ENCODE measurements at regions not wholly inside any gene's neighbourhood (a gene's known extent, or its start where the extent isn't known, plus 50 kb on each side); places are given as distances from the start of the nearest gene placed in this dataset.

DNA sequence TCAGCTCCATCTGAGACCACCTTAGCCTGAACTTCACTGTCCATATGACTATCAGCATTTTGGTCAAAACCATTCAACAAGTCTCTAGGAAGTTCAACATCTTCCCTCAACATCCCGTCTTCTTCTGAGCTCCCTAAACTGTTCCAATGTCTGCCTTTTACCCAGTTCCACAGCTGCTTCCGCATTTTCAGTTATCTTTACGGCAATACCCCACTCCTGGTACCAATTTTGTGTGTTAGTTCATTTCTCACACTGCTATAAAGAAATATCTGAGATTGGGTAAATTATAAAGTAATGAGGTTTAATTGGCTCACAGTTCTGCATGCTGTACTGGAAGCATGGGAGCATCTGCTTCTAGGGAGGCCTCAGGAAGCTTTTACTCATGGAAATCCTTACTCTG lies 771.2 kb downstream of the SLITRK6 start:
- Histone ChIP-seq H3K79me2 (ENCODE audit: low read depth) (no peaks in the 10 kb centered on the region), H3K27ac (no peak overlapping the region), H3K4me3 (no peak overlapping the region), H2AFZ (no peak overlapping the region), H4K20me1 (ENCODE audit: insufficient read depth) (no peaks in the 10 kb centered on the region), H3K36me3 (ENCODE audit: low read depth) (no peaks in the 10 kb centered on the region), H3K27me3 (ENCODE audit: insufficient read depth, low read depth) (no peaks in the 10 kb centered on the region), H3K4me2 (no peak overlapping the region), H3K9me2 (ENCODE audit: insufficient read depth) (0 out of 2 replicates have a peak, but pooled peaks cover 2% of the 10 kb centered on the region), H3F3A (ENCODE audit: insufficient read depth, low read depth) (no peaks in the 10 kb centered on the region), H3K4me1 (replicated peaks; ENCODE audit: insufficient read depth) (no peaks in the 10 kb centered on the region), H3K9me3 (ENCODE audit: insufficient read depth, low read depth) (no peaks in the 10 kb centered on the region)
- DNase-seq, result no peak
- POLR2A ChIA-PET (ENCODE audit: unreplicated experiment), result no interaction called here
- CTCF ChIA-PET, result no interaction called here
- intact Hi-C loops (cut with micrococcal nuclease; ENCODE audit: unreplicated experiment), result no loop called here
- no TSS peak for BruUV-seq (replicated peaks)
- no peak for TF ChIP-seq CTCF (conservative IDR thresholded peaks at IDR 0.05)

DNA sequence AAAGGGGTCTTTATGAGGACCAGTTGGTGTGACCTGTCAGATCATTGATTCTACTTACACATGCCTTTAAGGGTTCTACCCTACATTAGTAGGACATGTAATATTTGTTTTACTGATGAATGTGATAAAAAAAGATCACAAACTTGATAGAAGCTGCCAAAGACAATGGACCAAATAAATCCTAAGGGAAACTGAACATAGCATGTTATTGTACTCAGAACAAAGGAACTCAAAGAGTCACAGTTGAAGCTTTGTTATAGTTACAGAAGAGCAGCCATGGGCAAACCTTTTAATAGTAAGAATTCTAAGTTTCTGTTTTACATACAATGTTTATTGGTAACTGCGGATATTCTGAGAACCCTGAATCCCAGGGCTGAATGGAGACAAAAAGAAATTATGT lies 780.1 kb downstream of the SLITRK6 start:
- DNase-seq, result no peak
- no TSS peak for BruUV-seq (replicated peaks)
- Histone ChIP-seq H3K27me3 (ENCODE audit: insufficient read depth, low read depth) (no peaks in the 10 kb centered on the region), H3K36me3 (ENCODE audit: low read depth) (no peaks in the 10 kb centered on the region), H3K9me2 (ENCODE audit: insufficient read depth) (0 out of 2 replicates have a peak, but pooled peaks cover 9% of the 10 kb centered on the region), H3K9me3 (ENCODE audit: insufficient read depth, low read depth) (no peaks in the 10 kb centered on the region), H3K4me2 (no peak overlapping the region), H3K79me2 (ENCODE audit: low read depth) (no peaks in the 10 kb centered on the region), H3F3A (ENCODE audit: insufficient read depth, low read depth) (no peaks in the 10 kb centered on the region), H4K20me1 (ENCODE audit: insufficient read depth) (no peaks in the 10 kb centered on the region), H3K27ac (no peak overlapping the region), H2AFZ (no peak overlapping the region), H3K4me3 (no peak overlapping the region), H3K4me1 (replicated peaks; ENCODE audit: insufficient read depth) (no peaks in the 10 kb centered on the region)
- intact Hi-C loops (cut with micrococcal nuclease; ENCODE audit: unreplicated experiment), result no loop called here
- ChIA-PET POLR2A (ENCODE audit: unreplicated experiment) (no interaction called here), CTCF (interaction anchor here (0.6 kb wide), 1 partner anchor 1409 kb away, joined by 5 read pairs; no protein-coding TSS in a partner anchor)
- TF ChIP-seq EZH2 (IDR thresholded peaks at IDR 0.05; ENCODE audit: low read depth) (no peak), CTCF (conservative IDR thresholded peaks at IDR 0.05) (no peak)

- H3K4me1 ChIP-seq (replicated peaks; ENCODE audit: insufficient read depth), result no peaks in the 10 kb centered on the region
- H3K27ac ChIP-seq, result no peak overlapping the region
- H3K9me3 ChIP-seq (ENCODE audit: insufficient read depth, low read depth), result no peaks in the 10 kb centered on the region
- no peak for DNase-seq
- no peak overlapping the region for H3K4me2 ChIP-seq
- TF ChIP-seq EZH2 (IDR thresholded peaks at IDR 0.05; ENCODE audit: low read depth), result no peak
- TF ChIP-seq CTCF (conservative IDR thresholded peaks at IDR 0.05), result no peak
- H3K27me3 ChIP-seq (ENCODE audit: insufficient read depth, low read depth), result no peaks in the 10 kb centered on the region
- no peak overlapping the region for H2AFZ ChIP-seq
- H3F3A ChIP-seq (ENCODE audit: insufficient read depth, low read depth), result no peaks in the 10 kb centered on the region
- H4K20me1 ChIP-seq (ENCODE audit: insufficient read depth), result no peaks in the 10 kb centered on the region
- no TSS peak for BruUV-seq (replicated peaks)
- no peak overlapping the region for H3K4me3 ChIP-seq
- H3K79me2 ChIP-seq (ENCODE audit: low read depth), result no peaks in the 10 kb centered on the region
- H3K36me3 ChIP-seq (ENCODE audit: low read depth), result no peaks in the 10 kb centered on the region
- ChIA-PET CTCF (no interaction called here), POLR2A (ENCODE audit: unreplicated experiment) (interaction anchor here (0.6 kb wide), 1 partner anchor 1498 kb away, joined by 6 read pairs; no protein-coding TSS in a partner anchor)
- no peaks in the 10 kb centered on the region for H3K9me2 ChIP-seq (ENCODE audit: insufficient read depth)
- intact Hi-C loops (cut with micrococcal nuclease; ENCODE audit: unreplicated experiment), result no loop called here
Observed at GRCh38 chr13:85013006-85013405, 786.2 kb downstream of the SLITRK6 start.

Measured in PC-9 (cell line).